ENCODE measurements at regions not wholly inside any gene's neighbourhood (a gene's known extent, or its start where the extent isn't known, plus 50 kb on each side); places are given as distances from the start of the nearest gene placed in this dataset.

DNA sequence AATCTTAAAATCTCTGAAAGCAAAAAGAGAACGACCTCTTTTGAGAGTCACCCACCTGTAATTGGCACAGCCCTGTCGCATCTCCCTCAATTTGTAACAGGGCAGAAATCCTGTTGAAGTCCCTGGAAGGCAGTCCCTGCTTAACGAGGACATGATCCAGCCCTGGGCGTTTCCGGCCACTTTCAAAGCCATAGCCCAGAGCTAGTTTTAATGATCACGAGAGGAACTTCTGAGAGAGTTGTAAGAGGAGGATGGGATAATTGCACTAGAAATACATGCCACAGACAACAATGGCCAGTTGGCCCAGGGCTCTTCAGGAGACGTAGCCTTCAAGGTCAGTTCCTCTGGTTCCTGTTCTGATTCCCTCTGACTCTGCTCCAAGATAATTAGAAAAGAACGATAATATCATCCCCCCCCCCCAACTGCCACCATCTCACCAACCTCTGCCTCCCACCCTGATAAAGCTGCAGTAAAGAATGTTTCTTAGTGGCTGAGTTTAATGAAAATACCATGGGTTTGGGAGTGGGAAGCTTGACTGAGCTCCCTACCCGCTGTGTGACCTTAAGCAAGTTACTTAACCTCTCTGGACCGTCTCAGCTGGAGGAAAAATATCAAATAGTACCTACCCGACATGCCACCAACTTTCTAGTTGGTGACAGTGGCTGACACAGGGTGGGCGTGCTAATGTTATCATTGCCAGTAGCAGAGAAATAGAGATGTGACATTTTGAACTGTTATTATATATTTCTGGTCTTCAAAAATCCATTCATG is 140.0 kb downstream of the OMA1 start:
- Histone ChIP-seq H3K27ac (ENCODE audit: low read length) (no peak overlapping the region), H3K36me3 (ENCODE audit: insufficient read depth, low read length) (no peaks in the 10 kb centered on the region), H3K79me2 (ENCODE audit: low read length) (no peaks in the 10 kb centered on the region), H3K9ac (ENCODE audit: low read length) (no peak overlapping the region), H4K20me1 (ENCODE audit: insufficient read depth, low read depth, low read length) (no peaks in the 10 kb centered on the region), H3K4me2 (ENCODE audit: low read depth, low read length, poor library complexity, severe bottlenecking) (no peak overlapping the region), H3K4me1 (ENCODE audit: low read length) (no peaks in the 10 kb centered on the region), H3K27me3 (ENCODE audit: low read length) (no peaks in the 10 kb centered on the region), H3K9me2 (replicated peaks; ENCODE audit: insufficient read depth, low read length) (no peaks in the 10 kb centered on the region), H3K9me3 (ENCODE audit: low read length) (no peaks in the 10 kb centered on the region), H3K4me3 (ENCODE audit: low read length) (no peak overlapping the region), H2AFZ (ENCODE audit: low read length) (no peak overlapping the region)
- no peak for DNase-seq

DNA sequence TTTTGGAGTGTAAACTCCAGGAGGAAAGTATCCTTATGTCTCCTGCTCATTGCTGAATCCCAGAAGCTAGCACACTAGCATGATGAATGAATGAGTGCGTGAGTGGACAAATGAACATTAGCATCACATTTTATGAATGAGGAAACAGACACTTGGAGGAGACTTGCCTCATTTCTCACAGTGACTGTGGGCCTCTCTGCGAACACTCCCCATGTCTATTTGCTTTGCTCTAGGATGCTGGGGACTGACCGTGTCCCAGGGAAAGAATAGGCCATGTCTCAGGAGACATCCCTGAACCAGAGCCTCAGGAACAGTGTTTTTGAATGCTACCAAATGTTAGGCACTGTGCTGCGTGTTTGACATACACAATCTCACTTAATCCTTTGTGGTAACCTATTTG is 140.9 kb downstream of the OMA1 start:
- Histone ChIP-seq H3K4me2 (ENCODE audit: low read depth, low read length, poor library complexity, severe bottlenecking) (no peak overlapping the region), H3K9ac (ENCODE audit: low read length) (no peak overlapping the region), H3K4me1 (ENCODE audit: low read length) (no peaks in the 10 kb centered on the region), H3K27ac (ENCODE audit: low read length) (no peak overlapping the region), H4K20me1 (ENCODE audit: insufficient read depth, low read depth, low read length) (no peaks in the 10 kb centered on the region), H3K4me3 (ENCODE audit: low read length) (no peak overlapping the region), H3K79me2 (ENCODE audit: low read length) (no peaks in the 10 kb centered on the region), H3K27me3 (ENCODE audit: low read length) (no peaks in the 10 kb centered on the region), H3K9me2 (replicated peaks; ENCODE audit: insufficient read depth, low read length) (no peaks in the 10 kb centered on the region), H3K9me3 (ENCODE audit: low read length) (no peaks in the 10 kb centered on the region), H2AFZ (ENCODE audit: low read length) (no peak overlapping the region), H3K36me3 (ENCODE audit: insufficient read depth, low read length) (no peaks in the 10 kb centered on the region)
- no peak for DNase-seq

DNA sequence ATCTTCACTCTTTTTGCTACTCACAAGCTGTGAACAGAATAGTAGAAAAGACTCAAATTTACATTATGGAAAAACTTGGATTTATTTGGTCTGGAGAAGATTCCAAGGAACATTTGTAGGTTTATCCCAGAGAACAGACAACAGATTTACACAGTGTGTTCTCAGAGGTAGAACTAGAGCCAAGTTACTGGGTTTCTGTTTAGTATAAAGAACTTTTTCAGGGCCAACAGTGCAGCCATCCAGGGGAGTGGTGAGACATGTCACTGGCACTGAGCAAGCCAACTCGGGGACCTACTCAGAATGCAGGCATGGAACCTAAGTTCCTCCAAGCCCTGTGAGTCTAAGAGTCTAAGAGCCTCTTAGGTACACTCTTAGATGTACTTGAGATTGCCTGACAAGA is 142.6 kb downstream of the OMA1 start:
- Histone ChIP-seq H4K20me1 (ENCODE audit: insufficient read depth, low read depth, low read length) (no peaks in the 10 kb centered on the region), H3K9ac (ENCODE audit: low read length) (no peak overlapping the region), H3K27ac (ENCODE audit: low read length) (no peak overlapping the region), H3K9me3 (ENCODE audit: low read length) (no peaks in the 10 kb centered on the region), H3K79me2 (ENCODE audit: low read length) (no peaks in the 10 kb centered on the region), H3K4me2 (ENCODE audit: low read depth, low read length, poor library complexity, severe bottlenecking) (no peak overlapping the region), H3K27me3 (ENCODE audit: low read length) (0 out of 2 replicates have a peak, but pooled peaks cover 2% of the 10 kb centered on the region), H3K36me3 (ENCODE audit: insufficient read depth, low read length) (no peaks in the 10 kb centered on the region), H2AFZ (ENCODE audit: low read length) (no peak overlapping the region), H3K4me1 (ENCODE audit: low read length) (peaks cover 9% of the 10 kb centered on the region), H3K4me3 (ENCODE audit: low read length) (no peak overlapping the region), H3K9me2 (replicated peaks; ENCODE audit: insufficient read depth, low read length) (no peaks in the 10 kb centered on the region)
- no peak for DNase-seq

DNA sequence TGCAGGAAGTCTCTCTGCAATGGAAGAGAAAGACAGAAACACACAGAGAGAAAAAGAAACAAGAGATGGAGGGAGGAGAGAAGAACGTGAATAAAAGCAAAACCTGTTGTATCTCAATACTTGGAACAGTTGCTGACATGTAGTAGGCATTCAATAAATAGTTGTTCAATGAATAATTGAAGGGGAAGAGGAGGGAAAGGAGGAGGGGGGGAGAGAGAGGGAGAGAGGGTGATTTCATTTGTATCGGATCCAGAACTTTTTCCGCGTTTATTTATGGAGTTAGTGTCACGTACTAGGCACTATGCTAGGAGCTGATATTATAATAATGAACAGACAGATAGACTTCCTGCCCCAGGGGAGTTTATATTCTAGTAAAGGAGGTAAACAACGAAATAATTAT is 144.1 kb downstream of the OMA1 start:
- Histone ChIP-seq H4K20me1 (ENCODE audit: insufficient read depth, low read depth, low read length) (no peaks in the 10 kb centered on the region), H3K27me3 (ENCODE audit: low read length) (0 out of 2 replicates have a peak, but pooled peaks cover 2% of the 10 kb centered on the region), H3K4me2 (ENCODE audit: low read depth, low read length, poor library complexity, severe bottlenecking) (no peak overlapping the region), H3K4me3 (ENCODE audit: low read length) (no peak overlapping the region), H2AFZ (ENCODE audit: low read length) (no peak overlapping the region), H3K4me1 (ENCODE audit: low read length) (peaks cover 9% of the 10 kb centered on the region), H3K9me3 (ENCODE audit: low read length) (no peaks in the 10 kb centered on the region), H3K36me3 (ENCODE audit: insufficient read depth, low read length) (no peaks in the 10 kb centered on the region), H3K27ac (ENCODE audit: low read length) (no peak overlapping the region), H3K9me2 (replicated peaks; ENCODE audit: insufficient read depth, low read length) (no peaks in the 10 kb centered on the region), H3K79me2 (ENCODE audit: low read length) (no peaks in the 10 kb centered on the region), H3K9ac (ENCODE audit: low read length) (no peak overlapping the region)
- DNase-seq, result no peak

DNA sequence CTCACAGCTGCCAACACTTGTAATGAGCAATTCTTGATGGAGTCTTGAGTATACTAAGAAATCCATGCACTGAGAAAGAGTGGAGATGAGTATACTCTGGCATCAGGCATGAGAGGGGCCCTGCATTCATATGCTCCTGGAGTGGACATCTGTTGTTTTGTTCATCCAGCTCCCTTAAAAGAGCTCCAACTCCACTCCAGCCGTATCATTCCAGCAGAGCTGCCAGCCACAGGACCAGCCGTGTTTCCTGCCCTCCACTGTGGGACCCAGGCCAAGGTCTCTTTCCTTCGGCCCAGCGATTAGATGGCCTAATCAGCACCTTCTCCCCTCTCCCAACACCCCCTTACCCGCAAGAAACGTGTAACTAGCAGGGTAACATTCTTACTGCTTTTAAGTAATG is 144.5 kb downstream of the OMA1 start:
- Histone ChIP-seq H3K4me3 (ENCODE audit: low read length) (no peak overlapping the region), H3K36me3 (ENCODE audit: insufficient read depth, low read length) (no peaks in the 10 kb centered on the region), H4K20me1 (ENCODE audit: insufficient read depth, low read depth, low read length) (no peaks in the 10 kb centered on the region), H3K9me3 (ENCODE audit: low read length) (no peaks in the 10 kb centered on the region), H3K9me2 (replicated peaks; ENCODE audit: insufficient read depth, low read length) (no peaks in the 10 kb centered on the region), H3K4me1 (ENCODE audit: low read length) (peaks cover 9% of the 10 kb centered on the region), H3K4me2 (ENCODE audit: low read depth, low read length, poor library complexity, severe bottlenecking) (no peak overlapping the region), H2AFZ (ENCODE audit: low read length) (no peak overlapping the region), H3K79me2 (ENCODE audit: low read length) (no peaks in the 10 kb centered on the region), H3K27ac (ENCODE audit: low read length) (no peak overlapping the region), H3K9ac (ENCODE audit: low read length) (no peak overlapping the region), H3K27me3 (ENCODE audit: low read length) (0 out of 2 replicates have a peak, but pooled peaks cover 2% of the 10 kb centered on the region)
- DNase-seq, result no peak

DNA sequence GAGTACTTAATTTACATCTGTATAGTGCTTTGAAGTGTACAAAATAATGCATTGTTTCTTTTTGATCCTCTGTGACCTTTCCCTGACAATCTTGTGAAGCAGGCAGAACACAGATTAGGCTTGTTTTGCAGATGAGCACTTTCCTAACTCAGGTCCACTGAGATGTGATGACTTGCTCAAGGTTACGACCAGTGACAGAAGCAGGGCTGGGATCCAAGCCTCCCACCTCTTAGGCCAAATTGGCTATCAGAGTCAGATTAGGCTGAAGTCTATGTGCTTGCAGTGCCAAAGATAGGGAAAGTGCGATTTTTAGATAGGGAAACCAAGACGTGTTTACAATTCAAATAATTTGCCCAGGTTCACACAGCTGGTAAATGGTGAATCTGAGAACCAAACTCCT is 147.3 kb downstream of the OMA1 start:
- Histone ChIP-seq H3K36me3 (ENCODE audit: insufficient read depth, low read length) (no peaks in the 10 kb centered on the region), H3K27me3 (ENCODE audit: low read length) (0 out of 2 replicates have a peak, but pooled peaks cover 2% of the 10 kb centered on the region), H3K27ac (ENCODE audit: low read length) (no peak overlapping the region), H2AFZ (ENCODE audit: low read length) (no peak overlapping the region), H3K79me2 (ENCODE audit: low read length) (no peaks in the 10 kb centered on the region), H3K9ac (ENCODE audit: low read length) (no peak overlapping the region), H3K9me2 (replicated peaks; ENCODE audit: insufficient read depth, low read length) (no peaks in the 10 kb centered on the region), H3K4me2 (ENCODE audit: low read depth, low read length, poor library complexity, severe bottlenecking) (no peak overlapping the region), H3K9me3 (ENCODE audit: low read length) (no peaks in the 10 kb centered on the region), H4K20me1 (ENCODE audit: insufficient read depth, low read depth, low read length) (no peaks in the 10 kb centered on the region), H3K4me3 (ENCODE audit: low read length) (no peak overlapping the region), H3K4me1 (ENCODE audit: low read length) (peaks cover 9% of the 10 kb centered on the region)
- no peak for DNase-seq

DNA sequence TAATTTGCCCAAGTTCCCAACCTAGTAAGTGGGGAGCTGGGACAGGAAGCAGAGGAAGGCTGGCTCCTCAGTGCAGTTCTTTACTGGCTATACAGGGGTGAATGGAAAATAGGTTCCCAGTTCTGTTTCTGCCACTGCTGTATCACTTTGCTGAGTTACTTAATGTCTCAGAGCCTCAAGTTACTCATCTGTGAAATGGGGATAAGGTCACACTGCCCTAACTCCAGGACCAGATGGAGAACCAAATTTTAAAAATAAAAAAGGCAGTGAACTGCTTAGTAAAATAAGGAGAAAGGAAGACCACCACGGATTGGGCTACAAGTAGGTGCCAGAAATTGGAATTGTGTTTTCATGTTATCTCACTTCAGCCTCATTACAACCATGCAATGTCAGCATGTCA is 147.8 kb downstream of the OMA1 start:
- Histone ChIP-seq H3K36me3 (ENCODE audit: insufficient read depth, low read length) (no peaks in the 10 kb centered on the region), H3K4me2 (ENCODE audit: low read depth, low read length, poor library complexity, severe bottlenecking) (no peak overlapping the region), H3K27me3 (ENCODE audit: low read length) (0 out of 2 replicates have a peak, but pooled peaks cover 2% of the 10 kb centered on the region), H2AFZ (ENCODE audit: low read length) (no peak overlapping the region), H3K4me1 (ENCODE audit: low read length) (peaks cover 9% of the 10 kb centered on the region), H3K9me2 (replicated peaks; ENCODE audit: insufficient read depth, low read length) (no peaks in the 10 kb centered on the region), H4K20me1 (ENCODE audit: insufficient read depth, low read depth, low read length) (no peaks in the 10 kb centered on the region), H3K4me3 (ENCODE audit: low read length) (no peak overlapping the region), H3K79me2 (ENCODE audit: low read length) (no peaks in the 10 kb centered on the region), H3K27ac (ENCODE audit: low read length) (no peak overlapping the region), H3K9ac (ENCODE audit: low read length) (no peak overlapping the region), H3K9me3 (ENCODE audit: low read length) (no peaks in the 10 kb centered on the region)
- no peak for DNase-seq

DNA sequence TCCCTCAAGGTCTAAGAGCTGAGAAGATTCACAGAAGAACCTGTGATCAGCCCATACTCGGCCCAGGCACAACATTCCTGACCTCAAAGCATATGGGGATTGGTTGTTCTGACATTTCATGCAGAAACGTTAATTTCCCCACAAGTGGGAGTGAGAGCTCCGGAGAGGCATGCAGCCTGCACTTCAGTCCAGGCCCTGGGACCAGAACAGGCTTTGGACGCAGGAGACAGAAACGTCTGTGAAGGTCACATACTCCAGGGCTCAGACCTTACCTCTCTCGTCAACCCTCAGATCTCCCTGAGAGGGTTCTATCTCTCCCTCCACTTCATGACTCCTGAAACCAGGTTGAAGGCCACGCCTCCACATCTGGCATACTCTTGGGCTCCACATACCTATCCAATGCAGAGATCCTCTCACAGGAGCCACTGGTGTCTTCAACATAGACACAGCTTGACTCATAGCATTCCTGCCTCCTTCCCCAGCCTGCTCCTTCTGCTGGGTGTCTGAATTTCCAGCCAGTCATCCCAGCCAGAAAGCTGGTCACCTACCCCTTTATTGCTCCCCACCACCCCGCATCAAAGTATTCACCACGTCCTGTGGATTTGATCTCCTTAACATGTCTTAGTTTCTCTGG is 149.2 kb downstream of the OMA1 start:
- no peaks in the 10 kb centered on the region for H3K36me3 ChIP-seq (ENCODE audit: insufficient read depth, low read length)
- H3K9me2 ChIP-seq (replicated peaks; ENCODE audit: insufficient read depth, low read length), result no peaks in the 10 kb centered on the region
- no peaks in the 10 kb centered on the region for H4K20me1 ChIP-seq (ENCODE audit: insufficient read depth, low read depth, low read length)
- H3K4me3 ChIP-seq (ENCODE audit: low read length), result no peak overlapping the region
- no peak overlapping the region for H3K27ac ChIP-seq (ENCODE audit: low read length)
- no peaks in the 10 kb centered on the region for H3K9me3 ChIP-seq (ENCODE audit: low read length)
- H3K27me3 ChIP-seq (ENCODE audit: low read length), result 0 out of 2 replicates have a peak, but pooled peaks cover 2% of the 10 kb centered on the region
- no peak for DNase-seq
- H3K9ac ChIP-seq (ENCODE audit: low read length), result no peak overlapping the region
- H3K79me2 ChIP-seq (ENCODE audit: low read length), result no peaks in the 10 kb centered on the region
- no peak overlapping the region for H2AFZ ChIP-seq (ENCODE audit: low read length)
- H3K4me2 ChIP-seq (ENCODE audit: low read depth, low read length, poor library complexity, severe bottlenecking), result no peak overlapping the region
- peaks cover 20% of the 10 kb centered on the region for H3K4me1 ChIP-seq (ENCODE audit: low read length)
